GM12892 (cell line): ENCODE measurements at regions not wholly inside any gene's neighbourhood (a gene's known extent, or its start where the extent isn't known, plus 50 kb on each side); places are given as distances from the start of the nearest gene placed in this dataset.

ENCODE experiments used
- POLR2A ChIP-seq: IDR thresholded peaks from 2 replicates; pipeline ENCODE4 v1.6.1; 2011; ENCODE audit warnings: low read depth, low read length, control low read depth
- POLR2AphosphoS5 ChIP-seq: IDR thresholded peaks from 2 replicates; pipeline ENCODE4 v1.6.1; 2011; ENCODE audit warnings: low read depth, low read length, control low read depth

DNA sequence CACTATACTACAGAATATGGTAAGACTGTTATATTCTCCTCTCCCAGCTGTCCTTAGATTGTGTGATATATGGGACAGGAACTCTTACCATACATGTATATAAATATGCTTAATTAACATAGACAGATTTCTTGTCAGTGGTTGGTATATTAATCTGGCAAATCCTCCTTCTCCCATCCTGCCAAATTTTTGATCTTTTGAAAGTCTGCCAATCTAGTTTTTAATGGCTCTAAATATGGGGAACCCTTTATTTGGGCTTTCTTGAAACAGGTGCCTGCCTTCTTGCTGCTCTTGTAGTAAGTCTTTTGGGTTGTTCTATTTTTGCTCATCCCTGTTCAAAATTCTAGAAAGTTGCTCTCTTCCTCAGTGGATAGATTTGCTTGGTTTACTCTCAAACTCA lies 63.5 kb downstream of the SPATA31D1 start:
- TF ChIP-seq POLR2AphosphoS5 (no peak), POLR2A (no peak)
